Ovary (tissue), 7 donors: ENCODE measurements at regions not wholly inside any gene's neighbourhood (a gene's known extent, or its start where the extent isn't known, plus 50 kb on each side); places are given as distances from the start of the nearest gene placed in this dataset.

Source experiments
- DNase-seq, 5 donors: peaks; one replicate each; pipeline ENCODE4 v3.0.0-alpha.2; 2019 to 2020
- H3K27ac ChIP-seq, 2 donors: fragments of 200-600 bp; one replicate each; pipeline versions ENCODE4 v1.5.1 to v1.8.0; 2019 to 2022
- H3K27me3 ChIP-seq: fragments of 200-600 bp; one replicate; pipeline ENCODE4 v1.8.0; 2022
- H3K36me3 ChIP-seq: fragments of 200-600 bp; sonication (generic); one replicate; pipeline ENCODE4 v1.5.1; 2019
- H3K4me1 ChIP-seq: one replicate; pipeline ENCODE4 v1.8.1; 2013; ENCODE audit warnings: mild to moderate bottlenecking, moderate library complexity; ENCODE audit not compliant: insufficient read depth
- H3K4me3 ChIP-seq: fragments of 200-600 bp; sonication (generic); one replicate; pipeline ENCODE4 v1.5.1; 2017
- H3K9me3 ChIP-seq, 2 donors: fragments of 200-600 bp in 1 of 2; sonication (generic) in 1 of 2; one replicate each; pipeline versions ENCODE4 v1.5.1 to v1.8.1; 2013 to 2019; ENCODE audit warnings: mild to moderate bottlenecking in 1 of 2, moderate library complexity in 1 of 2
- CTCF ChIP-seq, 3 donors: fragments of 450-650 bp in 2 of 3; fragments of 200-600 bp in 1 of 3; IDR thresholded peaks; one replicate each; pipeline versions ENCODE4 v1.5.1 to v1.8.0; 2016 to 2022; ENCODE audit warnings: antibody characterized with exemption in 3 of 3, mild to moderate bottlenecking in 1 of 3
- EP300 ChIP-seq: sonication (generic); formaldehyde crosslinking; IDR thresholded peaks from one replicate; pipeline ENCODE4 v1.6.1; 2017; ENCODE audit warnings: antibody characterized with exemption
- POLR2A ChIP-seq: fragments of 450-650 bp; IDR thresholded peaks from one replicate; pipeline ENCODE4 v1.6.1; 2017; ENCODE audit warnings: antibody characterized with exemption, mild to moderate bottlenecking, moderate library complexity
- WGBS, 3 donors: extraction: QIAGEN DNeasy Blood & Tissue Kit in 1 of 3; methylation state at CpG; one replicate each; pipeline versions ENCODE4 v1.1.5 to v1.1.7; 2013 to 2017; 5-methylcytosine and 5-hydroxymethylcytosine counted together
- intact Hi-C, 4 donors: fragments of 100-400 bp; cut with DNase I; formaldehyde crosslinking; loops; one replicate each; pipeline versions ENCODE4 v1.11.0 to v1.15.1; 2022 to 2023
- donor health status: DM: no; HTN: no; CAD: no; lungs with moderate emphysema.
- donor health status: DM: no; HTN: no; CAD: no.
- donor health status: Bipolar disorder and iron deficiency.
- donor health status: DM: no; HTN: no; CAD: no.
- donor health status: DM: yes; HTN: yes; CAD: no.

GRCh38 chr12:86697916-86698640 is 441.9 kb upstream of the MGAT4C start:
- WGBS, 3 donors, result 79 to 84% (median 81%) methylated on average over 2 of the region's 2 CpGs
- intact Hi-C loops, result no loop called here
- H3K27me3 ChIP-seq, result no peaks in the 10 kb centered on the region

GRCh38 chr12:86683568-86684304 is 427.5 kb upstream of the MGAT4C start:
- Histone ChIP-seq H3K4me3 (no peak overlapping the region), H3K4me1 (no peaks in the 10 kb centered on the region), H3K27ac (no peak overlapping the region), H3K27me3 (no peaks in the 10 kb centered on the region), H3K9me3 (no peaks in the 10 kb centered on the region), H3K36me3 (no peaks in the 10 kb centered on the region)
- no peak for TF ChIP-seq CTCF (IDR thresholded peaks at IDR 0.05)
- WGBS, 3 donors, result 39 to 51% (median 40%) methylated on average over 6 of the region's 6 CpGs
- no peak for DNase-seq
- intact Hi-C loops, result no loop called here

More at GRCh38 chr12:86697916-86698640, 441.9 kb upstream of the MGAT4C start:
- DNase-seq, result no peak
- Histone ChIP-seq H3K9me3 (no peaks in the 10 kb centered on the region), H3K36me3 (no peaks in the 10 kb centered on the region), H3K27ac (no peak overlapping the region), H3K4me3 (no peak overlapping the region), H3K4me1 (no peaks in the 10 kb centered on the region)
- TF ChIP-seq CTCF (IDR thresholded peaks at IDR 0.05) (no peak), POLR2A (no peak), EP300 (no peak)

- H3K27ac ChIP-seq, result no peak overlapping the region
- H3K27me3 ChIP-seq, result no peaks in the 10 kb centered on the region
- H3K4me1 ChIP-seq, result no peaks in the 10 kb centered on the region
- H3K4me3 ChIP-seq, result no peak overlapping the region
- 43 to 64% (median 43%) methylated on average over 1 of the region's 1 CpG for WGBS, 3 donors
- H3K36me3 ChIP-seq, result no peaks in the 10 kb centered on the region
- H3K9me3 ChIP-seq, result no peaks in the 10 kb centered on the region
- intact Hi-C loops, result no loop called here
- no peak for TF ChIP-seq POLR2A
- no peak for TF ChIP-seq EP300
- no peak for TF ChIP-seq CTCF (IDR thresholded peaks at IDR 0.05)
- no peak for DNase-seq
These were observed 424.9 kb upstream of the MGAT4C start for GRCh38 chr12:86681060-86681459.

GRCh38 chr12:86675197-86675596 is 419.0 kb upstream of the MGAT4C start:
- WGBS, 3 donors, result 66% methylated on average over 3 of the region's 3 CpGs
- DNase-seq, result no peak
- no peaks in the 10 kb centered on the region for H3K4me1 ChIP-seq

More at GRCh38 chr12:86675197-86675596, 419.0 kb upstream of the MGAT4C start:
- TF ChIP-seq CTCF (IDR thresholded peaks at IDR 0.05), result no peak
- TF ChIP-seq POLR2A, result no peak
- TF ChIP-seq EP300, result no peak
- intact Hi-C loops, result no loop called here
- no peak overlapping the region for H3K27ac ChIP-seq
- no peaks in the 10 kb centered on the region for H3K9me3 ChIP-seq
- no peak overlapping the region for H3K4me3 ChIP-seq
- no peaks in the 10 kb centered on the region for H3K36me3 ChIP-seq
- no peaks in the 10 kb centered on the region for H3K27me3 ChIP-seq
